SK-N-SH treated with all-trans-retinoic acid at 6 μM for 48 hours (cell line): ENCODE measurements at regions not wholly inside any gene's neighbourhood (a gene's known extent, or its start where the extent isn't known, plus 50 kb on each side); places are given as distances from the start of the nearest gene placed in this dataset.

Experiments used
- ARNTL ChIP-seq: fragments of 450-650 bp; formaldehyde crosslinking; IDR thresholded peaks from 2 replicates; pipeline ENCODE4 v1.5.0; 2020; ENCODE audit warnings: low read depth, mild to moderate bottlenecking, moderate library complexity, borderline replicate concordance
- OSR1 ChIP-seq: fragments of 250-450 bp; sonication (Bioruptor Pico); IDR thresholded peaks from 2 replicates; pipeline ENCODE4 v1.8.0; 2022; ENCODE audit warnings: moderate library complexity, mild to moderate bottlenecking, inconsistent platforms
- RARB ChIP-seq: fragments of 250-450 bp; sonication (Bioruptor Pico); IDR thresholded peaks from 2 replicates; pipeline ENCODE4 v1.8.0; 2021; ENCODE audit warnings: mild to moderate bottlenecking, moderate library complexity
- ZFP3 ChIP-seq: fragments of 250-450 bp; sonication (Bioruptor Pico); IDR thresholded peaks from 2 replicates; pipeline ENCODE4 v1.5.0; 2020; ENCODE audit warnings: mild to moderate bottlenecking, moderate library complexity
- ZNF70 ChIP-seq: fragments of 450-650 bp; formaldehyde crosslinking; IDR thresholded peaks from 2 replicates; pipeline ENCODE4 v1.5.0; 2020; ENCODE audit warnings: mild to moderate bottlenecking, moderate library complexity
- ZNF8 ChIP-seq: fragments of 450-650 bp; formaldehyde crosslinking; IDR thresholded peaks from 2 replicates; pipeline ENCODE4 v1.5.0; 2020; ENCODE audit warnings: mild to moderate bottlenecking, moderate library complexity
- TF ChIP-seq, protein P1 (sequence below): fragments of 250-450 bp; sonication (Bioruptor Pico); IDR thresholded peaks from 2 replicates; pipeline ENCODE4 v1.5.1; 2020; ENCODE audit warnings: low read depth, mild to moderate bottlenecking, moderate library complexity
- TF ChIP-seq, protein P2 (sequence below): fragments of 250-450 bp; sonication (Bioruptor Pico); IDR thresholded peaks from 2 replicates; pipeline ENCODE4 v1.8.0; 2020; ENCODE audit warnings: mild to moderate bottlenecking, moderate library complexity, borderline replicate concordance

DNA sequence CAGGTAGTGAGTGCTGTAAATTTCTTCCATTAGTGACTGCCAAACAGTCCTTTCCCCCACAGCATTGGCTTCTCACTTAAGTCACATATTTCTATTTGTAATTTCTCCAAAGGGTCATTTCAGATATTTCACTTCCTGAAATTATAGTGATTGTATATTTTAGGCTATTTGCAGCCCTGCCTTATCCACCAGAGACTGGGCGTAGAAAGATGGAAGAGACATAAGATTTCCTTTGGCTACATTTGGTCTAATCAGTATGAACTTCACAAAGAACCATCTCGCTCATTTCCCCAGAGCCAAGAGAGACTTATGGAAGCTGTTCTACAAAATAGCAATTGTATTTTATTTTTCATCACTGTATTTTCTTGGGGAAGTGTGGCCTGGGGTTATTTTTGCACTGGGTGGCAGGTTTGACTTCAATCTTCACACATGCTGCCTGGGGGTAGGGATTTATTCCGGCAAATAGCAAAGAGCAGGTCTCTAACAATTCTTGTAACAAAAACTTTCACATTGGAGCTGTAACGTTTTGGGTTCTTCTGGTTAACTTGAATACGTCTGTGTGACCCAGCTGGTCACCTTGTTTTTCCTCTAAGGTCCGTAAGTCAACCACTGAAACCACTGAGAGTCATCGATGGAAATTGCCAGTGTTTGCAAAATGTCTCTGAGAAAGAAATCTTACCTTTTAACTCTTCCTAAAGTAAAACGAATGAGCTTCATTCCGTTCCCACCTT lies 170.6 kb upstream of the SERPINE2 start:
- TF ChIP-seq ZFP3 (CRISPR knock-in tag), result no peak
- TF ChIP-seq ARNTL (CRISPR knock-in tag), result no peak
- TF ChIP-seq, protein P1, sequence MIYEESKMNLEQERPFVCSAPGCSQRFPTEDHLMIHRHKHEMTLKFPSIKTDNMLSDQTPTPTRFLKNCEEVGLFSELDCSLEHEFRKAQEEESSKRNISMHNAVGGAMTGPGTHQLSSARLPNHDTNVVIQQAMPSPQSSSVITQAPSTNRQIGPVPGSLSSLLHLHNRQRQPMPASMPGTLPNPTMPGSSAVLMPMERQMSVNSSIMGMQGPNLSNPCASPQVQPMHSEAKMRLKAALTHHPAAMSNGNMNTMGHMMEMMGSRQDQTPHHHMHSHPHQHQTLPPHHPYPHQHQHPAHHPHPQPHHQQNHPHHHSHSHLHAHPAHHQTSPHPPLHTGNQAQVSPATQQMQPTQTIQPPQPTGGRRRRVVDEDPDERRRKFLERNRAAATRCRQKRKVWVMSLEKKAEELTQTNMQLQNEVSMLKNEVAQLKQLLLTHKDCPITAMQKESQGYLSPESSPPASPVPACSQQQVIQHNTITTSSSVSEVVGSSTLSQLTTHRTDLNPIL (CRISPR knock-in tag), result no peak
- TF ChIP-seq OSR1 (CRISPR knock-in tag), result no peak
- no peak for TF ChIP-seq ZNF70 (CRISPR knock-in tag)
- no peak for TF ChIP-seq RARB (CRISPR knock-in tag)
- no peak for TF ChIP-seq ZNF8 (CRISPR knock-in tag)
- TF ChIP-seq, protein P2, sequence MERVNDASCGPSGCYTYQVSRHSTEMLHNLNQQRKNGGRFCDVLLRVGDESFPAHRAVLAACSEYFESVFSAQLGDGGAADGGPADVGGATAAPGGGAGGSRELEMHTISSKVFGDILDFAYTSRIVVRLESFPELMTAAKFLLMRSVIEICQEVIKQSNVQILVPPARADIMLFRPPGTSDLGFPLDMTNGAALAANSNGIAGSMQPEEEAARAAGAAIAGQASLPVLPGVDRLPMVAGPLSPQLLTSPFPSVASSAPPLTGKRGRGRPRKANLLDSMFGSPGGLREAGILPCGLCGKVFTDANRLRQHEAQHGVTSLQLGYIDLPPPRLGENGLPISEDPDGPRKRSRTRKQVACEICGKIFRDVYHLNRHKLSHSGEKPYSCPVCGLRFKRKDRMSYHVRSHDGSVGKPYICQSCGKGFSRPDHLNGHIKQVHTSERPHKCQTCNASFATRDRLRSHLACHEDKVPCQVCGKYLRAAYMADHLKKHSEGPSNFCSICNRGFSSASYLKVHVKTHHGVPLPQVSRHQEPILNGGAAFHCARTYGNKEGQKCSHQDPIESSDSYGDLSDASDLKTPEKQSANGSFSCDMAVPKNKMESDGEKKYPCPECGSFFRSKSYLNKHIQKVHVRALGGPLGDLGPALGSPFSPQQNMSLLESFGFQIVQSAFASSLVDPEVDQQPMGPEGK (CRISPR knock-in tag), result no peak
